Stimulated activated naive CD8-positive, alpha-beta T cell treated with anti-CD3 and anti-CD28 coated beads, Interleukin-15, amount 100 ng/mL, for 72 hours (primary cell): ENCODE measurements at regions not wholly inside any gene's neighbourhood (a gene's known extent, or its start where the extent isn't known, plus 50 kb on each side); places are given as distances from the start of the nearest gene placed in this dataset.

ENCODE experiments used
- ATAC-seq: fragments of 150-1000 bp; cut with Tn5 transposase; 2 replicates; pipeline ENCODE4 v1.10.0; 2021; ENCODE audit warnings: mild to moderate bottlenecking, moderate library complexity
- DNase-seq, 2 donors: peaks; one replicate each; pipeline ENCODE4 v3.0.0; 2021 to 2022
- H3K27ac Mint-ChIP-seq, 2 donors: one replicate each; pipeline ENCODE4 v1.8.0; 2022; ENCODE audit warnings: mild to moderate bottlenecking in 2 of 2, mixed read lengths in 2 of 2, moderate library complexity in 2 of 2
- H3K27me3 Mint-ChIP-seq: one replicate; pipeline ENCODE4 v1.8.0; 2022; ENCODE audit warnings: mixed read lengths
- H3K4me1 Mint-ChIP-seq: one replicate; pipeline ENCODE4 v1.8.0; 2022; ENCODE audit warnings: mild to moderate bottlenecking, mixed read lengths
- H3K4me3 Mint-ChIP-seq, 2 donors: one replicate each; pipeline ENCODE4 v1.8.0; 2022; ENCODE audit warnings: mild to moderate bottlenecking in 2 of 2, mixed read lengths in 2 of 2, moderate library complexity in 1 of 2
- H3K9me3 Mint-ChIP-seq, 2 donors: one replicate each; pipeline ENCODE4 v1.8.0; 2022; ENCODE audit warnings: mixed read lengths in 2 of 2

DNA sequence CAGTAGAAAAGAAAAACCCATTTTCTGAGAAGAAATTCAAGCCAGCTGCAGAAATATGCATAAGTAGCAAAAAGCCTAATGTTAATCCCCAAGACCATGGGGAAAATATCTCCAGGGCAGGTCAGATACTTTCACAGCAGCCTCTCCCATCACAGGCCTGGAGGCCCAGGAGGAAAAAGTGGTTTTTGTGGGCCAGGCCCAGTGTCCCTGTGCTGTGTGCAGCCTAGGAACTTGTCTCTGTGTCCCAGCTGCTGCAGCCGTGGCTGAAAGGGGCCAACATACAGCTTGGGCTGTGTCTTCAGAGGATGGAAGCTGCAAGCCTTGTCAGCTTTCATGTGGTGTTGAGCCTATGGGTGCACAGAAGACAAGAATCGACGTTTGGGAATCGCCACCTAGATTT is 581.0 kb downstream of the C4orf33 start:
- H3K4me1 Mint-ChIP-seq: no peaks in the 10 kb centered on the region
- ATAC-seq (no peak), DNase-seq (no peak)
- peaks cover 0 to 20% of the 10 kb centered on the region in 2 donors for H3K9me3 Mint-ChIP-seq
- no peak overlapping the region for H3K27ac Mint-ChIP-seq
- H3K4me3 Mint-ChIP-seq: no peak overlapping the region
- no peaks in the 10 kb centered on the region for H3K27me3 Mint-ChIP-seq

- H3K9me3 Mint-ChIP-seq: peaks cover 0 to 5% of the 10 kb centered on the region in 2 donors
- H3K4me3 Mint-ChIP-seq: no peak overlapping the region
- no peaks in the 10 kb centered on the region for H3K27me3 Mint-ChIP-seq
- H3K4me1 Mint-ChIP-seq: no peaks in the 10 kb centered on the region
- DNase-seq (no peak), ATAC-seq (no peak)
- no peak overlapping the region for H3K27ac Mint-ChIP-seq
These were observed 586.6 kb downstream of the C4orf33 start for GRCh38 chr4:129682586-129682985.

- ATAC-seq: no peak
- Mint-ChIP-seq H3K27ac (no peak overlapping the region), H3K4me1 (no peaks in the 10 kb centered on the region), H3K27me3 (peaks cover 1% of the 10 kb centered on the region), H3K9me3 (peaks cover under 1 to 4% of the 10 kb centered on the region in 2 donors), H3K4me3 (no peak overlapping the region)
- DNase-seq: no peak
These were observed 612.0 kb downstream of the C4orf33 start for GRCh38 chr4:129707949-129708348.

- no peak overlapping the region for H3K27ac Mint-ChIP-seq
- H3K4me1 Mint-ChIP-seq: no peaks in the 10 kb centered on the region
- H3K27me3 Mint-ChIP-seq: no peaks in the 10 kb centered on the region
- ATAC-seq (no peak), DNase-seq (no peak)
- peaks cover 0 to 4% of the 10 kb centered on the region in 2 donors for H3K9me3 Mint-ChIP-seq
- no peak overlapping the region for H3K4me3 Mint-ChIP-seq
These were observed 612.8 kb downstream of the C4orf33 start for GRCh38 chr4:129708784-129709183.

GRCh38 chr4:129738175-129738574 is 642.2 kb downstream of the C4orf33 start:
- H3K27ac Mint-ChIP-seq: no peak overlapping the region
- H3K27me3 Mint-ChIP-seq: no peaks in the 10 kb centered on the region
- no peak overlapping the region for H3K4me3 Mint-ChIP-seq
- no peaks in the 10 kb centered on the region for H3K4me1 Mint-ChIP-seq
- H3K9me3 Mint-ChIP-seq: no peaks in the 10 kb centered on the region
- DNase-seq: no peak
- no peak for ATAC-seq

DNA sequence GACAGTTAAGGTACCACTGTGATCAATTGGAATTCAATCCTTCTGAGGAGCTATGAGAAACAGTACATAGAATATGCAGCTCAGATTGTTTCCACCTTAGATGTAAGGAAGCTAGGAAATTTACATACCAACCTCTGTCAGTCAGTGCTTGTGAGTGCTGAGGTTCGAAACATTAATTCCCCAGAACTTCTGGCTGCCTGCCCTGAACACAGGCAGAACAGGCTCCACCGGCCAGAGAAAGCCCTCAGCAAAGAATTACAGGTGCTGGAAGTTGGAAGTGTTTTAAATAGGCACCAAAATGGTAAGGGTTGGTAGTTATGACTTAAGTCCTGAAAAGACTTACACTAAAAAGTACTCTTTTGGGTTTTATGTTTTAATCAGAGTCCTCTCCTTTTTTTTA is 651.8 kb downstream of the C4orf33 start:
- Mint-ChIP-seq H3K27me3 (no peaks in the 10 kb centered on the region), H3K4me3 (no peak overlapping the region), H3K9me3 (no peaks in the 10 kb centered on the region), H3K27ac (no peak overlapping the region), H3K4me1 (no peaks in the 10 kb centered on the region)
- DNase-seq (no peak), ATAC-seq (no peak)

DNA sequence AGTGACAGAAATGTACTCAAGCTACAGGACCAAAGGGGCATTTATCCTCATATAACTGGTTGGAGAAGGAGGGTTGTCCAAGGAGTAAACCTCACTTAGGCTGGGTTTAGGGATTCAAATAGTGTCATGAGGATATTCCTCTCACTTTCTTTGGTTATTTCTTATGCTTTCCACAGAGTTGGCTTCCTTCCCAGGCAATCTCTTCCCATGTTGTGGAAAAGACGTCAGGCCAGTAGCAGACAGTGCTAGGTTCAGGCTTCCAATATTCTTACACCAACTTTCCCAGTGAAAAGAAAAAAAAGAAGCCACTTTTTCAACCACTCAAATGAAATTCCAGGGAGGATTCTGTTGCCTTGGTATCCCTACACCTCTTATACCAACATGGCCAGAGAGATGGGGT is 653.0 kb downstream of the C4orf33 start:
- Mint-ChIP-seq H3K27me3 (no peaks in the 10 kb centered on the region), H3K4me3 (no peak overlapping the region), H3K4me1 (no peaks in the 10 kb centered on the region), H3K9me3 (no peaks in the 10 kb centered on the region), H3K27ac (no peak overlapping the region)
- no peak for DNase-seq
- no peak for ATAC-seq

DNA sequence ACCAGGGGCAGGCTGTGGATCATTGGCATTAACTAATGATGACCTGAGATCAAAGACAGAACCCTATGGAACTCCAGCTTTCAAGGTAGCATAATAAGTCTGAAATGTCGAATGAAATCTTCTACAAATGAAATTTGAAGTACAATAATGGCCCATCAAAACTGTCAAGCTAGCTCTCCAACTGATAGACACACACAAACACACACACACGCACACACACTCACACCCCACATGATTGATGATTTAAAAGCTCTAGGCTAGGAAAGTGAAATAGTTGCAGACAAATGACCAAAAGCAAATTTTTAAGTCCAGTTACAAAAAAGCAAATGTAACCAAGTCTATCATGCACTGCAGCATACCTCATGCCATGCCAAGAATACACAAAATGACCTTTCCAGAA is 655.7 kb downstream of the C4orf33 start:
- Mint-ChIP-seq H3K27ac (no peak overlapping the region), H3K4me1 (no peaks in the 10 kb centered on the region), H3K9me3 (no peaks in the 10 kb centered on the region), H3K27me3 (no peaks in the 10 kb centered on the region), H3K4me3 (no peak overlapping the region)
- no peak for DNase-seq
- ATAC-seq: no peak

- H3K27ac Mint-ChIP-seq: no peak overlapping the region
- peaks cover 0 to 5% of the 10 kb centered on the region in 2 donors for H3K9me3 Mint-ChIP-seq
- DNase-seq (no peak), ATAC-seq (no peak)
- H3K4me3 Mint-ChIP-seq: no peak overlapping the region
- no peaks in the 10 kb centered on the region for H3K4me1 Mint-ChIP-seq
- no peaks in the 10 kb centered on the region for H3K27me3 Mint-ChIP-seq
These were observed 687.6 kb downstream of the C4orf33 start for GRCh38 chr4:129783596-129783995.

GRCh38 chr4:129788486-129788885 is 692.5 kb downstream of the C4orf33 start:
- DNase-seq (no peak), ATAC-seq (no peak)
- no peak overlapping the region for H3K27ac Mint-ChIP-seq
- H3K9me3 Mint-ChIP-seq: peaks cover 0 to 5% of the 10 kb centered on the region in 2 donors
- no peaks in the 10 kb centered on the region for H3K27me3 Mint-ChIP-seq
- H3K4me3 Mint-ChIP-seq: no peak overlapping the region
- no peaks in the 10 kb centered on the region for H3K4me1 Mint-ChIP-seq

- peaks cover 0 to 5% of the 10 kb centered on the region in 2 donors for H3K9me3 Mint-ChIP-seq
- no peaks in the 10 kb centered on the region for H3K27me3 Mint-ChIP-seq
- no peaks in the 10 kb centered on the region for H3K4me1 Mint-ChIP-seq
- no peak overlapping the region for H3K4me3 Mint-ChIP-seq
- DNase-seq (no peak), ATAC-seq (no peak)
- H3K27ac Mint-ChIP-seq: no peak overlapping the region
These were observed 708.6 kb downstream of the C4orf33 start for GRCh38 chr4:129804461-129804981.

DNA sequence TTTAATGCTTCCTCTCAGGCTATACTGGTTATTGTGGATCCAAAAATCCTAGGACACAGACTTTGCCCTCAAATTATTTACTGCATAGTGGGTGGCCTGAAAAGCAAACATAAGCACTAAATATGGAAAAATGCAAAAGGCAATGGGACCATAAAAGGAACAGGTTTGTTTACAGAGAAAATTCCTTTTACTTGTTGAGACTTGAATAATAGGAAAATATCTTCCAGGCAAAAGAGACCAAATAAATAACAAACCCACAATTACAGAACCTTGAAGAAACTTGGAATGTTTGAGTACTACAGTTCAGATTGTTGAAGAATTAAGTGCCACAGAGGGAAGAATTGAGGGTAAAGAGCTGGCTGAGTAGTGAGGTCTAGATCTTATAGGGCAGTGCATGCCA is 711.0 kb downstream of the C4orf33 start:
- H3K27ac Mint-ChIP-seq: no peak overlapping the region
- DNase-seq (no peak), ATAC-seq (no peak)
- no peaks in the 10 kb centered on the region for H3K27me3 Mint-ChIP-seq
- H3K9me3 Mint-ChIP-seq: peaks cover 0 to 7% of the 10 kb centered on the region in 2 donors
- H3K4me3 Mint-ChIP-seq: no peak overlapping the region
- no peaks in the 10 kb centered on the region for H3K4me1 Mint-ChIP-seq

DNA sequence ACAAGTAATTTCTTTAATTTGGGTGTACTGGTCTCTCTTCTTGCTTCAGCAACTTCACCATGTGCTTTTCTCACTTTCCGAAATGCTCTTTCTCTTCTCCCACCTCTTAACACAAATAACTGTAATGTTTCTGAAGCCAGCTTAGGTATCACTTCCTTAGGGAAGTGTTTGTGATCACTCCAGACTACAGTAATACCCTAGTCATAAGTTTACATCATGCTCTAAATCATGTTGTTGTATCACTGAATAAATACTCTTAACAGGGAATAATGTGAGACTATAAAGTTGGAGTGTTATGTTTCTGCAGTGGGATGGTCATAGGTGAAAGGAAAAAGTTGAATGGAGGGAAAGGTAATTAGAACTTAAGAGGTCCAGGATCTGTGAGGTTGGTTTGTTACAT is 712.3 kb downstream of the C4orf33 start:
- no peak overlapping the region for H3K27ac Mint-ChIP-seq

GRCh38 chr4:129821073-129821472 is 725.1 kb downstream of the C4orf33 start:
- Mint-ChIP-seq H3K9me3 (no peaks in the 10 kb centered on the region), H3K4me1 (no peaks in the 10 kb centered on the region), H3K27ac (no peak overlapping the region), H3K27me3 (no peaks in the 10 kb centered on the region), H3K4me3 (no peak overlapping the region)
- DNase-seq: no peak
- ATAC-seq: no peak

More for the DNA sequence above, 712.3 kb downstream of the C4orf33 start:
- Mint-ChIP-seq H3K9me3 (peaks cover 0 to 7% of the 10 kb centered on the region in 2 donors), H3K4me3 (no peak overlapping the region), H3K4me1 (no peaks in the 10 kb centered on the region), H3K27me3 (no peaks in the 10 kb centered on the region)
- DNase-seq (no peak), ATAC-seq (no peak)

DNA sequence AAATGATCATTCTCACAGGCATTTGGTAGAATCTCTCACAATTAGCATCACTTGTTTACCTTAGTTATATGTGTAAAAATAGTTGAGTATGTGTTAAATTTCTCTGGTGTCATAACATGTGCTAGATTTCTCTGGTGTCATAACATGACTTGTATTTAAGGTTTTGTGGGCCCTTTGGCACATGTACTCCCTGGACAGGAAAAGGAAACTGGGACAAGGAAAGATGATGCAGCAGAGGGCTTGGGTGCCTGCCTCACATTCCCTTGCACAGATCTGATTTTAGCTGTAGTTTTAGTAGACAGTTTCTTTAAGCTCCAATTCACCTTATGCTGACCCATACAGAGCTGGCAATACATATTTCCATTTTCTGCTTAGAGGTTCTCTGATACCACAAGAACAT is 726.0 kb downstream of the C4orf33 start:
- Mint-ChIP-seq H3K27ac (no peak overlapping the region), H3K4me3 (no peak overlapping the region), H3K4me1 (no peaks in the 10 kb centered on the region), H3K9me3 (no peaks in the 10 kb centered on the region), H3K27me3 (no peaks in the 10 kb centered on the region)
- ATAC-seq (no peak), DNase-seq (no peak)

- ATAC-seq (no peak), DNase-seq (no peak)
- Mint-ChIP-seq H3K4me3 (no peak overlapping the region), H3K4me1 (no peaks in the 10 kb centered on the region), H3K27ac (no peak overlapping the region), H3K27me3 (no peaks in the 10 kb centered on the region), H3K9me3 (no peaks in the 10 kb centered on the region)
These were observed 726.7 kb downstream of the C4orf33 start for GRCh38 chr4:129822701-129823100.

DNA sequence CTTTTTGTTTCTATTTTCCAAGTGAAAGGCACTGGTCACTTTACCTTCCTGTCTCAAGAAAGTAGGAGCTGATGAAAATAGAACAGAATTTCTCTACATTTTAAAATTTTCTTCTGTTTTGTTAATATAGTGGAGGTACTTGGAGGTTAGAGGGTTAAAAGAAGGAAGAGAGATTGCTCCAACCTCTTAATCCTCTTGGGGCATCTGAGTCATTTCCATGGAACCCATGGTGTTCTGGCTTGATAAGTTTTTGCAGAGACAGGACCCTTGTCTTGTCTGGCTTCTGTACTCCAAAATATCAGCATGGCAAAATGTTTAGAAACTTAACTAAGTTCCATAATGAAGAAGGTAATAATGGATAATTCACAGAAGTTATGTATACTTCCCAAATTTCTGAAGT is 727.2 kb downstream of the C4orf33 start:
- ATAC-seq (no peak), DNase-seq (no peak)
- H3K4me3 Mint-ChIP-seq: no peak overlapping the region
- H3K27ac Mint-ChIP-seq: no peak overlapping the region
- H3K4me1 Mint-ChIP-seq: no peaks in the 10 kb centered on the region
- no peaks in the 10 kb centered on the region for H3K27me3 Mint-ChIP-seq
- no peaks in the 10 kb centered on the region for H3K9me3 Mint-ChIP-seq
